ENCODE measurements at regions not wholly inside any gene's neighbourhood (a gene's known extent, or its start where the extent isn't known, plus 50 kb on each side); places are given as distances from the start of the nearest gene placed in this dataset.

DNA sequence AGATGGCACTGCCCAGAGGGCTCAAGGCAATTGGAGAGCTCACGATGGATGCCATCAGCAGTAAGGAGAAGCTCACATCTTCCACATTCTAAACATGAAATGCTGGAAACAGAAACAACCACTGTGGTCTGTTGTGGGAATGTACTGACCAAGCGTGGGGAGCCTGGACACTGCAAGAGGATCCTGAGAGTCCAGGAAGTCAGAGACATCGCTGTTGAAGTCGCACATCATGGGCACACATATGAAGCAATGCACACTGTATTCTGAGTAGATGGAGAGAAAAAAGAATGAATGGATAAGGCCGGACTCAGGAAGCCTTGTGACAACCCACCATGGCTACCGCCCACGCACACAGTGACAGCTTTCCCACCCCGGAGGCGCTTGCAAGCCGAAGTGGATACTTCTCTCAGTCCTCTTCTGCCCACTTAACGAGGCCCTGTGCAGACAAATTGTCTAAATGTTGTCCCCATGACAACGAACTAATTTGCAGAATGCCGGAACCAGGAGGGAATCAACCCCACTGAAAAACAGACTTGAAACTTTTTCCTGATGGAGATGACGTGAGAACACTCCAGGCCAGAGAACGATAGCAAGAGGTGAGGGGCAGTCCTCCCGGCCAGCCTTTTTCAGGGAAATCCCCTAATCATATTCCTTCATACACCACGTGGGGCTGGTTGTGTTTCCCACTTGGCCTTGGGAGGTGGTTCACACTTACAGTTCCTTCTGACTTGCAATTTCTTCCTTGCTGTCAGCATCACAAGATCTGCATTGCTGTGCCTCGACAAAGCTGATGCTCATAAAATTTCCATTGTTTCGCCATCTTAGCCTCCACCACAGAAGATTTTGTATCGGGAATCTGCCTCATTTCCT, 109.6 kb upstream of the SERP2 start:
- Histone ChIP-seq H3K79me1 (ENCODE audit: low read depth, low read length) (no peaks in the 10 kb centered on the region), H4K5ac (ENCODE audit: insufficient read length, low read depth, low read length) (no peak overlapping the region), H2AK5ac (ENCODE audit: low read depth, low read length) (no peak overlapping the region), H2BK15ac (ENCODE audit: low read length) (no peak overlapping the region), H3K23me2 (ENCODE audit: low read depth, low read length) (peaks cover 3% of the 10 kb centered on the region; the same call in 1 of the 2 replicates), H2AFZ (ENCODE audit: low read length) (no peak overlapping the region), H2BK120ac (replicated peaks; ENCODE audit: low read depth, low read length) (no peak overlapping the region), H2BK5ac (ENCODE audit: low read depth, low read length) (no peak overlapping the region), H3K9me3 (ENCODE audit: insufficient read depth in 2 of 2, low read depth in 1 of 2, low read length in 1 of 2) (peaks cover 0 to 5% of the 10 kb centered on the region in 2 experiments; a peak in 1 of 4 replicates), H3K56ac (replicated peaks; ENCODE audit: insufficient read length, low read depth, low read length) (no peak overlapping the region), H3K23ac (ENCODE audit: insufficient read length) (no peak overlapping the region), H2BK12ac (ENCODE audit: low read depth, low read length) (no peak overlapping the region), H4K20me1 (replicated peaks in 1 of 2; ENCODE audit: control insufficient read depth in 1 of 2, insufficient read depth in 2 of 2, low read length in 2 of 2) (no peaks in the 10 kb centered on the region), H3K27ac (ENCODE audit: low read depth, low read length) (no peak overlapping the region), H3K4ac (replicated peaks; ENCODE audit: insufficient read length, low read depth, low read length) (no peak overlapping the region), H3K4me1 (replicated peaks in 1 of 4; ENCODE audit: control insufficient read depth in 3 of 4, insufficient read depth in 4 of 4, low read length in 3 of 4) (peaks cover 0 to 3% (median under 1%) of the 10 kb centered on the region in 4 experiments; a peak in 3 of 7 replicates), H3K79me2 (ENCODE audit: control insufficient read depth in 1 of 2, insufficient read depth in 2 of 2, low read length in 2 of 2) (no peaks in the 10 kb centered on the region), H4K8ac (ENCODE audit: extremely low read depth, insufficient read depth, low read length) (no peak overlapping the region), H3K14ac (ENCODE audit: insufficient read length) (no peak overlapping the region), H3K18ac (ENCODE audit: extremely low read depth, low read length) (no peak overlapping the region), H3K27me3 (replicated peaks in 1 of 4; ENCODE audit: control insufficient read depth in 3 of 4, extremely low read depth in 1 of 4, insufficient read depth in 3 of 4, low read length in 3 of 4) (no peaks in the 10 kb centered on the region), H3K4me3 (ENCODE audit: extremely low read depth in 1 of 4, insufficient read depth in 2 of 4, low read depth in 3 of 4, low read length in 4 of 4) (no peak overlapping the region), H3K4me2 (ENCODE audit: insufficient read depth in 1 of 2, low read depth in 2 of 2, low read length in 2 of 2) (no peak overlapping the region), H3K9ac (replicated peaks in 1 of 4; ENCODE audit: extremely low read depth in 1 of 4, low read depth in 3 of 4, low read length in 3 of 4) (no peak overlapping the region), H3K36me3 (ENCODE audit: control insufficient read depth in 2 of 4, insufficient read depth in 4 of 4, low read length in 3 of 4) (no peaks in the 10 kb centered on the region), H2BK20ac (ENCODE audit: low read length) (no peak overlapping the region), H4K91ac (replicated peaks; ENCODE audit: insufficient read length, low read length) (peak overlapping the region; percentile 1)
- CTCF ChIA-PET (ENCODE audit: partially characterized antibody): interaction anchor here (2.3 kb wide), 1 partner anchor 10 kb away, joined by 6 read pairs; no protein-coding TSS in a partner anchor
- 83% methylated on average over 20 of the region's 20 CpGs; no CpG with 5 or more reads in 1 of the 2 experiments for WGBS, 2 experiments (ENCODE audit: extremely low coverage in 1 of 2, insufficient coverage in 1 of 2, insufficient read length in 1 of 2, insufficient replicate concordance in 2 of 2, low coverage in 1 of 2, low lambda C conversion rate in 2 of 2, missing lambda C conversion rate in 1 of 2)
- TF ChIP-seq SP1 (IDR thresholded peaks at IDR 0.05; ENCODE audit: low read depth, low read length): no peak
- TF ChIP-seq HDAC2 (IDR thresholded peaks at IDR 0.05; ENCODE audit: borderline replicate concordance in 1 of 2, low read depth in 2 of 2, low read length in 2 of 2): no peak
- TF ChIP-seq CEBPB (IDR thresholded peaks at IDR 0.05; ENCODE audit: low read depth, low read length): no peak
- TF ChIP-seq SAP30 (IDR thresholded peaks at IDR 0.05; ENCODE audit: insufficient read depth, insufficient replicate concordance, low read length): no peak
- no peak for TF ChIP-seq ZNF274 (IDR thresholded peaks at IDR 0.05; ENCODE audit: borderline replicate concordance, extremely low read depth, low read length)
- no peak for TF ChIP-seq GABPA (IDR thresholded peaks at IDR 0.05; ENCODE audit: borderline replicate concordance, insufficient read depth, low read length)
- TF ChIP-seq KDM1A (IDR thresholded peaks at IDR 0.05; ENCODE audit: borderline replicate concordance, low read length): no peak
- TF ChIP-seq CTCF (IDR thresholded peaks at IDR 0.05; ENCODE audit: control extremely low read depth in 1 of 3, insufficient read depth in 1 of 3, low read depth in 1 of 3, low read length in 3 of 3): no peak
- no peak for DNase-seq (ENCODE audit: low read depth in 1 of 2, low spot score in 2 of 2)
- FAIRE-seq: no peak
- POLR2A ChIA-PET (ENCODE audit: partially characterized antibody): interaction anchor here (1.1 kb wide), 1 partner anchor 26 kb away, joined by 3 read pairs; no protein-coding TSS in a partner anchor
